Tibial nerve (tissue), 3 donors: ENCODE measurements at regions not wholly inside any gene's neighbourhood (a gene's known extent, or its start where the extent isn't known, plus 50 kb on each side); places are given as distances from the start of the nearest gene placed in this dataset.

Experiments used
- EP300 ChIP-seq, 2 donors: sonication (generic); formaldehyde crosslinking; IDR thresholded peaks; one replicate each; pipeline ENCODE4 v1.6.1; 2017; ENCODE audit warnings: antibody characterized with exemption in 2 of 2, mild to moderate bottlenecking in 1 of 2
- POLR2A ChIP-seq, 2 donors: fragments of 450-650 bp; IDR thresholded peaks; one replicate each; pipeline ENCODE4 v1.6.1; 2017; ENCODE audit warnings: antibody characterized with exemption in 2 of 2, mild to moderate bottlenecking in 2 of 2, moderate library complexity in 2 of 2

GRCh38 chr9:7266911-7267595 lies 509.3 kb downstream of the KDM4C start:
- TF ChIP-seq POLR2A (IDR thresholded peaks at IDR 0.05) (no peak), EP300 (IDR thresholded peaks at IDR 0.05) (no peak)
